ENCODE measurements at regions not wholly inside any gene's neighbourhood (a gene's known extent, or its start where the extent isn't known, plus 50 kb on each side); places are given as distances from the start of the nearest gene placed in this dataset.

GRCh38 chr5:2887481-2888348 lies 136.2 kb upstream of the IRX2 start:
- TF ChIP-seq CTCF (IDR thresholded peaks at IDR 0.05) (no peak), EZH2 (IDR thresholded peaks at IDR 0.05; ENCODE audit: borderline replicate concordance, insufficient read depth, low read depth, low read length, poor library complexity, severe bottlenecking) (no peak)
